Right ventricle myocardium inferior (tissue), 1 donor: ENCODE measurements at regions not wholly inside any gene's neighbourhood (a gene's known extent, or its start where the extent isn't known, plus 50 kb on each side); places are given as distances from the start of the nearest gene placed in this dataset.
"Not testable (repeated sequence)": the region's sequence is repeated elsewhere in the genome, so short reads cannot be mapped to it uniquely, and the experiment has no call there.

Experiments used
- ATAC-seq: fragments of 200-7000 bp; cut with Tn5 transposase; one replicate; pipeline ENCODE4 v1.9.1; 2020; ENCODE audit warnings: mild to moderate bottlenecking, moderate library complexity
- DNase-seq: peaks from one replicate; pipeline ENCODE4 v3.0.0; 2021; ENCODE audit errors: missing footprints
- intact Hi-C: fragments of 100-400 bp; cut with DNase I; formaldehyde crosslinking; loops from one replicate; pipeline ENCODE4 v1.11.0; 2022
- donor health status: DM: no; HTN: yes; CAD: no; lungs with severe emphysema.

DNA sequence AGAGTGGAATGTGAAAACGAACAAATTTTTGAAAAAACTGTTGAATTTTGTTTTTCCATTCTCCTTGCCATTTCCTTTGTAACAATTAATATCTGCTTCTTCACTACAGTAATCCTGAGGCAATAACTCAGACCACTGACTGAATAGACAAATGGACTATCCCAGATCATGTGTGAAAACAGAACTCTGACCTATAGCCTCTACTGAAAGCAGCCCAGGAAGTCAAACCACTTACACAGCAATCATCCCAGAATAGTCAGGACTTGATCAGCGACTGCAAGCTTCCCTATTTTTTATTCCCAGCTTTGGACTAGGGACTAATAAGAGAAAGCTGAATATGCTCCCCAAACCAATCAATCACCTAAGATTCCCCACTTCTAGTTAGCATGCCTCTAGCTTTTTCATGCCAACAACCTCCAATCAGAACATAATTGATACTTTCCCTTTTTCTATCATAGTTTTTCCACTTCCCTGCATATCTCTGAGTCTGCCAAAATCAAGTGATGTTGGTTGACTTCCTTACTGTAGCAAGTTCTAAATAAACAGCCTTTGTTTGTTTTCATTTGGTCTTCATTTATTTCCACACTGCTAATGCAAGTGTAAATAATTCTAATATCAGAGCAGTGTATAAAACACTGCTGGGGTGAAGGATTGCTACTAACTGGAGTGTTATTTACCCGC is 298.2 kb downstream of the TSPY2 start:
- ATAC-seq, DNase-seq, intact Hi-C loops: not testable (repeated sequence)

DNA sequence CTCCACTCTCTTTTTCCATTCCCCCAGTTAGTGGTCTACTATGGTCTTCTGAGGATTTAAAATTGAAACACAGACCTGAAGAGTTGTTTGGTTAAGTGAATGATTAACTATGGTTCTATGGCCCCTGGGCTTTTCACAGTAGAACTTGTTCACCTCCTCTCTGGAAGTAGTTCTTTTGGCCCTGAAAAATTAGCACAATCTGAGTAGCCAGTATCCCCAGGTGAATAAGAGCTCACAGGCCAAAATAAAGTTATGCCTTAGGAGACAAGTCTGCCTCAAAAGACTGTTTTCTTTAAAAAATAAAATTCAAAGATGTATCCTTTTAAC is 298.7 kb downstream of the TSPY2 start:
- DNase-seq, ATAC-seq, intact Hi-C loops: not testable (repeated sequence)

DNA sequence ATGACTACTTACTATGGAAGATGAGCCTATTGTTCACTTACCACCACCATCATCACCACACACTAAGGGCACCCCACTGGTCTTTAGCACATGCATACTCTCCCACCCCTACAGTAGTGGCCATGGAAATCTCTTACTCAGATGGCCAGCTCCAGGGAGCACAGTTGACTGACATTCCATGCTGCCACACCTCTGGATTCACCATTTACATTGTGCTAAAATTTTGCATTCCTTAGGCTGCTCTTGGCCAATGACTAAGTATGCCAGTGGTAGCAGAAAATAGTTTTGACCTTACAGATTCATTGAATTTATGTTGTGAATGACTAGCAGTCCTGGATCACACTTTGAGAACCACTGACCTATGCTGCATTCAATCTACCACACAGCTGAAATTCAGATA is 306.9 kb downstream of the TSPY2 start:
- ATAC-seq, DNase-seq, intact Hi-C loops: not testable (repeated sequence)

DNA sequence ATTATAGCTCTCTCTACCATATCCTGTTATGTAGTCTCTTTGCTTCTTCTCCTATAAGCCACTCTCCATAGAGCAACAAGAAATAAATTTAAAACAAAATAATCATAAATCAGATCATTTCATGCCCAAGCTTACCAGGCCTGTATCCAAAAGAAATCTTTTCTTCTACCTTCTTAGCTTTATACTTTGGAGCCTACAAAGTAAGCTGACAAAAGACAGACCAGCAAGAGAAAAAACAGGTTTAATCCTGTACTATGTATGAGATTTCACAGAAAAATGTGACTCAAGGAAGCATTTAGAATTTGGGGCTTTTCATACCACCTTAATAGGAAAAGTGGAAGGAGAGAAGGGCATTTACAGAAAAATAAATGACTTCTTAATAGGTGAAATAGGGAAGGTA is 321.0 kb downstream of the TSPY2 start:
- intact Hi-C loops, ATAC-seq, DNase-seq: not testable (repeated sequence)
